H54 (cell line): ENCODE measurements at regions not wholly inside any gene's neighbourhood (a gene's known extent, or its start where the extent isn't known, plus 50 kb on each side); places are given as distances from the start of the nearest gene placed in this dataset.

ENCODE experiments used
- DNase-seq: peaks from one replicate; pipeline ENCODE4 v3.0.0; 2011; ENCODE audit warnings: low spot score, mixed read lengths; ENCODE audit not compliant: insufficient read length
- FAIRE-seq: peaks from 3 replicates; lab custom pipeline; 2011; peaks lifted over from hg19 to GRCh38; lab: Jason Lieb, UNC
- POLR2A ChIP-seq: IDR thresholded peaks from 2 replicates; pipeline ENCODE4 v1.6.1; 2011; ENCODE audit warnings: low read depth, mild to moderate bottlenecking, low read length

GRCh38 chr10:4101918-4102654 lies 317.1 kb upstream of the KLF6 start:
- no peak for TF ChIP-seq POLR2A
- FAIRE-seq, result no peak

GRCh38 chr10:4100380-4100779 lies 315.4 kb upstream of the KLF6 start:
- DNase-seq, result no peak
- no peak for FAIRE-seq
- no peak for TF ChIP-seq POLR2A

More at GRCh38 chr10:4101918-4102654, 317.1 kb upstream of the KLF6 start:
- DNase-seq, result no peak

DNA sequence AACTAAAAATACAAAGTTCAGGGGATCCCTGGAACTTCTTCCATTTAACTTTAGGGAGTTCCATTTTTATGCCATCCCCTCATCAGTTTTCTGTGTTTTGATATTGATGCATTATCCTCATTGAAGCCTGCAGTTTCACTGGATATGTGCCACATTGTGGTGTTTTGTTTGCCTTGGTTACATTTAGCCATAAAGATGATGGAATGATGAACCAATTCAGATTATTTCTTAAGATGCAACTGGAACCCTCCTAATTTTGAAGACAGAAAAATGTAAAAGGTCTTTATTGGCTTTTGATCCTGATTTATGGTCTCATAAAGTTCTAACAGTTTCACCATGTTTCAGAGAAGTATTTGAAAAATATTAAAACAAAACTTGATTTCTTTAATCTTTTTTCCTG lies 314.2 kb upstream of the KLF6 start:
- TF ChIP-seq POLR2A, result no peak
- DNase-seq (no peak), FAIRE-seq (no peak)

GRCh38 chr10:4095166-4095917 lies 310.3 kb upstream of the KLF6 start:
- no peak for TF ChIP-seq POLR2A
- no peak for DNase-seq
- FAIRE-seq, result no peak

DNA sequence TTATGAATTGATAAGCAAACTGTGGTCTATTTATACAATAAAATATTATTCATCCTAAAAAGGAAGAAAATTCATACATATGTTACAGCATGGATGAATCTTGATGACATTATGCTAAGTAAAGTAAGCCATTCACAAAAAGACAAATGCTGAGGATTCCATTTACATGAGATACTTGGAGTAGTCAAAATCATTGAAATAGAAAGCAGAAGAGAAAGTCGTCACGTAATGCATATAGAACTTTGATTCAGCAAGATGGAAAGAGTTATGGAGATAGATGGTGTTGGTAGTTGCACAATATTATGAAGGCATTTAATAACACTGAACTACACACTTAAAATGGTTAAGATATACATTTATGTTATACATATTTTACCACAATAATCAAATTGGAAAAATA lies 309.7 kb upstream of the KLF6 start:
- FAIRE-seq (no peak), DNase-seq (no peak)
- TF ChIP-seq POLR2A, result no peak

GRCh38 chr10:4093438-4093837 lies 308.4 kb upstream of the KLF6 start:
- TF ChIP-seq POLR2A, result no peak
- DNase-seq, result no peak
- FAIRE-seq, result no peak

DNA sequence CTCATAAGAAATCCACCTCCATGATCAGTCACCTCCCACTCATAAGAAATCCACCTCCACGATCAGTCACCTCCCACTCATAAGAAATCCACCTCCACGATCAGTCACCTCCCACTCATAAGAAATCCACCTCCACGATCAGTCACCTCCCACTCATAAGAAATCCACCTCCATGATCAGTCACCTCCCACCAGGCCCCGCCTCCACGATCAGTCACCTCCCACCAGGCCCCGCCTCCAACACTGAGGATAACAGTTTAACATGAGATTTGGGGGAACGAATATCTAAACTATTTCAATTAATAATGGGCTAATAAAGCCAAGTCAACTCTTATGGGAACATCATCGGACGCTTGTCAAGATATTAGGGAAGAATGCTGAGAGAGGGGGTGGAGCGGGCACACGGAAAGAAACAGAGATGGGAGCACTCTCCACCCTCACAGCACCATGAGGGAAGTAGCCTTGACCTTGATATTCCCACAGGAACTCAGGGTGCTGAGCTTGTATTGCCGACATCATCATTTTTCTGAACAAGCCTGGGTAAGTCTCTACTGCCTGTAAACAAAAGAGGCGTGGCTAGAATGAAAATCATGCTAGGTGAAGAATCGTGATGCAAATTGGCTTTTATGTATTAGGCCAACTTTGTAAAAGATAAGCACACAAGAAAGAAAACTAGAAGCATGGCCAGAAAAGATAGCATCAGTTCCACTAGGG lies 303.5 kb upstream of the KLF6 start:
- no peak for FAIRE-seq
- TF ChIP-seq POLR2A, result no peak
- no peak for DNase-seq

DNA sequence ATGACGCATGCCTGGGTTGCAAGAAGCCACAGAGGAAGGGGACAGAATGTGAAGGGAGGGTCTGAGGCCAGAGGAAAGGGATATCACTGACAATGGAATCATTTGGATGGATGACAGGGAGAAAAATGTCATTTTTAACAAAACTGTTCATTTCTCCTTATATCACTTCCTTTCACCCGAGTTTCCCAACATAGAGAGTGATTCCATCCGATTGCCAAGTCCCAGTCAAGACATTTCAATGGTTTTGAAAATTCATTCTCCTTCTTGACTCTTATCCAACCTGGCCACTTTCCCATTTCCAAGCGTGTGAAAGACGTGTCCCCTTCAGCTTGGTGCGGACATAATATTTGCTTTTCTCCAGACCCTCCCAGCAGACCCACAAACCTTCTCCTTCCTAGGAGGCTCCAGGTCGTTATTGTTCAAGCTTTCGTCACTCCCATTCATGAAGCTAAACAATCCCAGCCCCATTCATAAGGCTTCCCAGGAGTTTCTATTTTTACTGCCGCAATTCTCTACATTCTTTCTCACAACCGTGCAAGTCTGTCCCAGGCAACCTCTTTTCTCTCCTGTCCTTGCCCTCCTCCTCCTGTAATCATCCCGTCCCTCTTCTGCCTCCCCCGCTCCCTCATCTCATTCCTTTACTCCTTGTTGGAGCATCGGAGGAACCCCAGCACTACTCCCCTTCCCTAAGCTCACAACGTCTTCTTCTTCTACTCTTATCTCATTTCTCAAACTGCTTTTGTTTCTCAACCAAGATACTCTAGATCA lies 301.3 kb upstream of the KLF6 start:
- no peak for FAIRE-seq
- DNase-seq, result no peak

DNA sequence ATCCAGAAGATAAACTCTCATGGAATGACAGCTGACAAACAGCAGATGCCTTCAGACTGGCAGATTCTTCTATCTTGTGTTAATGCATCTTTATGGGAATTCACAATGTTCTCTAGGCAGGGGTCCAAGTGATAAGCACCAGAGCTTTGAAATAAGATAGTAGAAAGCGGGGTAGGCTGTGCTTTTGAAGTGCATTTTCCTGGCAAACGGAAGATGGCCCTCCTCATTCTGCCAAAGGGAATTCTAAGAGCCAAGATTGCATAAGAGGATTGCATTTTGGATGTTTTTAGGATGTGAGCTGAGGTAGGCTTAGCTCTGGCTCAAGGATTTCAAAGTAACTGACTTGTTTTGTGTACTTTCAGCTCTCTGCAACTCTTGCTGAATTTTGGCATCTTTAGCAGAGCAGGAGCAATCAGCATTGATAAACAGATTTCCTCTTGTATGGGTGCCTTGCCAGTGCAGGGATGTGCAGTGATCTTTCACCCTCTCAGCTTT lies 298.5 kb upstream of the KLF6 start:
- FAIRE-seq (no peak), DNase-seq (no peak)
- TF ChIP-seq POLR2A, result no peak

More for the DNA sequence above, 301.3 kb upstream of the KLF6 start:
- TF ChIP-seq POLR2A, result no peak

DNA sequence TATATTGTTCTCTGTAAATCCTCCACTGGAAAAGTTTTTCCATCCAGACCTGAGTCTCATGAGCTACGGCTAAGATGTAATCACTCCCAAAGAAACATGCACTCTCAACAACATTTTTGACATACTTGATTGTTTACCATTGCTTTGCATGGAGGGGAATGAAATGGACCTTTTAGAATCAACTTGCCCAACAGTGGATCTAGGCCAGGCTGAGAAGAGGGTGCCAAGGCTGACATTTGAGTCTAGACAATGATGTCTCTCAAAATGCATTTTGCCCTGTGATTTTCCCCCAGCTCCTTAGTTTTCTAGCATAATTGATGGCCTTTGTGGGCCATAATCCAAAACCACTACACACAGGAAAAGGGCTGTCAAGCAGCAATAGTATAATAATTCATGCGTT lies 297.9 kb upstream of the KLF6 start:
- TF ChIP-seq POLR2A, result no peak
- no peak for FAIRE-seq
- DNase-seq, result no peak

DNA sequence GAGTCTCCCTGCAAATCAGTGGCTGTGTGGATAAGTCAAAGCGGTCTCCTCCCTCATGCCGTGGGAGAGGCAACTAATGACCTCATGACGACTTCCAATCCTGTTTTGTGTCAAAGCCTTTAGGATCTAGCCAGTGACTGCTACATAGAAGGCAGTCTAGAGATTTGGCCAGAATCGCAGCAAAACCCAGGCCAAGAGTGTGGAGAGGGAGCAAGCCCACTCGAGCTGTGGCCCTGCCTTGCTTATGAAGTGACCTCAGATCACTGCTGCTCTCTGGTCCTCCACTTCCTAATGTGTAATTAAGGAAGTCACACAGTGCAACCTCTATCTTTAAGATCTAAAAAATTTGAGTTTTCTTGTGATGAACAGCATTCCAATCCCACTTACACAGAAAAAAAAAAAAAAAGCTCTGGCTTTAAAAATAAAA lies 296.7 kb upstream of the KLF6 start:
- no peak for TF ChIP-seq POLR2A
- DNase-seq (no peak), FAIRE-seq (no peak)

- TF ChIP-seq POLR2A, result no peak
- DNase-seq, result no peak
- FAIRE-seq, result no peak
Measured at GRCh38 chr10:4080225-4080805, 295.3 kb upstream of the KLF6 start.

DNA sequence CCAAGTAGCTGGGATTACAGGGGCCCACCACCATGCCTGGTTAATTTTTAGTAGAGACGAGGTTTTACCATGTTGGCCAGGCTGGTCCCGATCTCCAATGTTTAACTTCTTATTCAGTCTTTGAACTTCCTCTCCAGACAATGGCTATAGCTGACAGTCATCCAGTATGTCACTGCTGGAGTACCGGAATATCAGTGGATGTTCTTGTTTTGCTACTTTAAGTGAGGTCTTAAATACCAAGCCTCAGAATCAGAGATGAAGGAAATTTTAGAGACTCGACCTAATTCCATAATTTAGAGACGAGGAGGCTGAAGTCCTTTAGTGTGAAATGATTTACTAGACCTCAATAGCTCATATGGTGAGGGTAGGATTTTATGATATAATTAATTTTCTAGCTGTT lies 294.8 kb upstream of the KLF6 start:
- FAIRE-seq, result no peak
- DNase-seq, result no peak
- TF ChIP-seq POLR2A, result no peak
